Smooth muscle cell (in vitro differentiated cells): ENCODE measurements at regions not wholly inside any gene's neighbourhood (a gene's known extent, or its start where the extent isn't known, plus 50 kb on each side); places are given as distances from the start of the nearest gene placed in this dataset.

Experiments used
- DNase-seq: peaks from one replicate; lab custom pipeline; 2025; ENCODE audit not compliant: unreplicated experiment; lab: John Stamatoyannopoulos, UW
- H2AFZ ChIP-seq: fragments of 200-600 bp; sonication (generic); 2 replicates; pipeline ENCODE4 v1.6.0; 2016; ENCODE audit warnings: antibody characterized with exemption, low read depth, mild to moderate bottlenecking
- H3F3A ChIP-seq: fragments of 200-600 bp; sonication (generic); 2 replicates; pipeline ENCODE4 v1.6.0; 2017; ENCODE audit warnings: antibody characterized with exemption, low read depth
- H3K27ac ChIP-seq: fragments of 200-600 bp; sonication (generic); 2 replicates; pipeline ENCODE4 v1.5.1; 2016; ENCODE audit warnings: low read depth, mild to moderate bottlenecking
- H3K27me3 ChIP-seq: fragments of 200-600 bp; sonication (generic); 2 replicates; pipeline ENCODE4 v1.6.1; 2016; ENCODE audit warnings: low read depth, mild to moderate bottlenecking
- H3K36me3 ChIP-seq: fragments of 200-600 bp; sonication (generic); 2 replicates; pipeline ENCODE4 v1.5.1; 2016; ENCODE audit warnings: low read depth
- H3K4me1 ChIP-seq: fragments of 200-600 bp; sonication (generic); 2 replicates; pipeline ENCODE4 v1.5.1; 2016; ENCODE audit warnings: low read depth
- H3K4me2 ChIP-seq: fragments of 200-600 bp; sonication (generic); 2 replicates; pipeline ENCODE4 v1.6.0; 2016; ENCODE audit warnings: mild to moderate bottlenecking
- H3K4me3 ChIP-seq: fragments of 200-600 bp; sonication (generic); 2 replicates; pipeline ENCODE4 v1.5.1; 2016; ENCODE audit warnings: mild to moderate bottlenecking
- H3K79me2 ChIP-seq: fragments of 200-600 bp; sonication (generic); 2 replicates; pipeline ENCODE4 v1.6.0; 2016; ENCODE audit warnings: low read depth, mild to moderate bottlenecking
- H3K9ac ChIP-seq: fragments of 200-600 bp; sonication (generic); 2 replicates; pipeline ENCODE4 v1.6.0; 2016; ENCODE audit warnings: low read depth
- H3K9me3 ChIP-seq: fragments of 200-600 bp; sonication (generic); replicated peaks from 2 replicates; pipeline ENCODE4 v1.5.1; 2016; ENCODE audit warnings: low read depth
- H4K20me1 ChIP-seq: fragments of 200-600 bp; sonication (generic); 2 replicates; pipeline ENCODE4 v1.6.0; 2016; ENCODE audit warnings: low read depth
- WGBS: methylation state at CpG from one replicate; pipeline ENCODE4 v1.1.7; 2016; ENCODE audit warnings: low lambda C conversion rate; 5-methylcytosine and 5-hydroxymethylcytosine counted together
- TF ChIP-seq, protein P1 (sequence below): fragments of 200-600 bp; sonication (generic); IDR thresholded peaks from 2 replicates; pipeline ENCODE4 v1.5.1; 2017; ENCODE audit warnings: borderline replicate concordance, mild to moderate bottlenecking, antibody characterized with exemption; ENCODE audit not compliant: insufficient read depth, poor library complexity, severe bottlenecking

DNA sequence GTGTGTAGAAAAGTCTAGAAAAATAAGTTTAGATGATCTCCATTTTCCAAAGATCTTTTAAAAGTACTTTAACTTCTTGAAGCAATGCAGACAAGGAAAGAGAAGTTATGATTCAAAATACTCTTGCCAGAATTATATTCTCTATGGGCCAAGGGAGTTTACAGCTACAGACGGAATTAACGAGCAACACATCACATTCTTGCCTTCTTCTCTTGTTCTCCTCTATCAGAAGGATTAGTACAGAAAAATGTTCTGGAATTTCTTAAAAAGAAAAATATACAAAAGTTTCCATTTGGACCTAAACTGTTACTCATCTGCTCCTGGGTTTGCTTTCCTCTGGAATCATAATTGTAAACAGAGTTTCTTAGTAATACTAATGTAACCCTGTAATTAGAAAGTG lies 284.7 kb upstream of the HSF2 start:
- Histone ChIP-seq H3K9ac (no peak overlapping the region), H3K4me3 (no peak overlapping the region), H3K27ac (peak overlapping the region; percentile 35), H3K4me2 (peak overlapping the region; percentile 56), H3K36me3 (no peaks in the 10 kb centered on the region), H2AFZ (peak overlapping the region; percentile 84), H3K27me3 (no peaks in the 10 kb centered on the region), H3F3A (no peaks in the 10 kb centered on the region), H3K79me2 (no peaks in the 10 kb centered on the region), H3K9me3 (no peaks in the 10 kb centered on the region), H4K20me1 (no peaks in the 10 kb centered on the region), H3K4me1 (no peaks in the 10 kb centered on the region)
- TF ChIP-seq, protein P1, sequence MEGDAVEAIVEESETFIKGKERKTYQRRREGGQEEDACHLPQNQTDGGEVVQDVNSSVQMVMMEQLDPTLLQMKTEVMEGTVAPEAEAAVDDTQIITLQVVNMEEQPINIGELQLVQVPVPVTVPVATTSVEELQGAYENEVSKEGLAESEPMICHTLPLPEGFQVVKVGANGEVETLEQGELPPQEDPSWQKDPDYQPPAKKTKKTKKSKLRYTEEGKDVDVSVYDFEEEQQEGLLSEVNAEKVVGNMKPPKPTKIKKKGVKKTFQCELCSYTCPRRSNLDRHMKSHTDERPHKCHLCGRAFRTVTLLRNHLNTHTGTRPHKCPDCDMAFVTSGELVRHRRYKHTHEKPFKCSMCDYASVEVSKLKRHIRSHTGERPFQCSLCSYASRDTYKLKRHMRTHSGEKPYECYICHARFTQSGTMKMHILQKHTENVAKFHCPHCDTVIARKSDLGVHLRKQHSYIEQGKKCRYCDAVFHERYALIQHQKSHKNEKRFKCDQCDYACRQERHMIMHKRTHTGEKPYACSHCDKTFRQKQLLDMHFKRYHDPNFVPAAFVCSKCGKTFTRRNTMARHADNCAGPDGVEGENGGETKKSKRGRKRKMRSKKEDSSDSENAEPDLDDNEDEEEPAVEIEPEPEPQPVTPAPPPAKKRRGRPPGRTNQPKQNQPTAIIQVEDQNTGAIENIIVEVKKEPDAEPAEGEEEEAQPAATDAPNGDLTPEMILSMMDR: no peak
- no peak for DNase-seq
- WGBS: 25% methylated on average over 2 of the region's 2 CpGs

DNA sequence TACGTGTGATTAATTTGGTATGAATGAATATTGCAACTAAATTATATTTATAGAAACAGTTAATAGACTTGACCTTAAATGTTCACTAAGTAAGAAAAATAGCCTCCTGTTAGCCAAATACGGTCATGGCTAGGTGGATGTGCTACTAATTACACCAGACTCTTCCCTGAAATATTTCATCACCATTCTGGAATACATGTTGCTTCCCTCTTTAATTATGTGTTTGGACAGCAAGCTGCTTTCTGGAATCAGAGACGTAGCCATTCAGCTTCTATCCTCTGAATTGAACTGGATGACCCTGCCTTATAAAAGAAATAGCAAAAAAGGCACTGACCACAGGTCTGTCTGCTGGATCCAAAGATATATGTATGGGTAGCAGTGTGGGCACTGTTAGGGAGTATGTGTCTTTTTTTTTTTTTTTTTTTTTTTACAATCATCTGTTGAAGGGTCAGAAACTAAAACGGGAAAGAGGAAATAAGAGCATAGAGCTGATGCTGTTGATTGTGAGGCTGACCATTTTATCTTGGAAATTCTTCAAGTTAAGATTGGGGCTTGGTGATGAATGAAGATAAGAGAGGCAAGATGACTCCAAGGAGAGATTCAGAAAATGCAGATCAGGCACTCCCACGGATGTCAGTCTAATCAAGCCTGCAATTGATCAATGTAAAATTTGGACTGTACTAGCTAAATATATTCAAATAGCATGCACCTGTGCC lies 283.2 kb upstream of the HSF2 start:
- H3K9ac ChIP-seq: no peak overlapping the region
- H4K20me1 ChIP-seq: no peaks in the 10 kb centered on the region
- H3K36me3 ChIP-seq: no peaks in the 10 kb centered on the region
- H3K4me2 ChIP-seq: no peak overlapping the region
- no peaks in the 10 kb centered on the region for H3K9me3 ChIP-seq
- TF ChIP-seq, protein P1: no peak
- no peaks in the 10 kb centered on the region for H3K79me2 ChIP-seq
- no peaks in the 10 kb centered on the region for H3F3A ChIP-seq
- H3K4me3 ChIP-seq: no peak overlapping the region
- H3K4me1 ChIP-seq: no peaks in the 10 kb centered on the region
- H2AFZ ChIP-seq: no peak overlapping the region
- WGBS: 70% methylated on average over 5 of the region's 5 CpGs
- H3K27me3 ChIP-seq: no peaks in the 10 kb centered on the region
- no peak overlapping the region for H3K27ac ChIP-seq
- DNase-seq: no peak

DNA sequence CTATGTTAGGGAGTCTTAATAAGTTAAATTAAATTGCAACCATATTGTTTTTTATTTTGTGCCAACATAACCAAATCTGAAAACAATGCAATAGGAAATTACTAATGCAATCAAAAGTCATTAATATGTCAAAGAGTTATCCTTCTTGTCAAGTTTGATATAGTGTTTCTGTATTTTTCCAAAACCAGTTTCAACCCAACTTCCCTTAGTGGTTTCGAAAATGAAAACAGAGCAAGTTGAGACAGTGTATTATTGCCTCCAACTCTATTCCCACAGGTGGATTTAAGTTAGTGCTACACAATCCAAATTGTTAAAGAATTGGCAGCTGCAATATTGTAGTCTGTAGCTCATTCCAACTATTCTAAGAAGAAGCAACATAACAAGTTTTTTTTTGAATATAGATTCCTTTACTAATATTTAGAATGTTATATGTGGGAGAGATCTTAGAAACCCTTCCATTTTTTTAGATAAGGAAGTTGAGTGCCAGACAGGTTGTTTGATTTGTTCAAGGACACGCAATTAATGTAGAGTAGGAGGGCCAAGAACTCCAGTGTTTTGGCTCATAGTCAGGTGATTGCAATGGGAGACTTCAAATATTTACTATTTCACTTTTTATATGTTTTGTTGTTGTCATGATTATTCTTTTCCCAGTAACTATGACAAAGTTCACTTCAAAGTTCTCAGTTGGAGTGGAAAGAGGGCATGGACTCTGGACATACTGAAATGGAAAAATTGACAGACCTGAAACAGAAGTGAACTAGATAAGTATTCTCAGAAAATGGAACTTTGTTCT lies 282.4 kb upstream of the HSF2 start:
- no peak for DNase-seq
- no peaks in the 10 kb centered on the region for H3K4me1 ChIP-seq
- H3K4me2 ChIP-seq: no peak overlapping the region
- no peak overlapping the region for H3K9ac ChIP-seq
- H3K4me3 ChIP-seq: no peak overlapping the region
- TF ChIP-seq, protein P1: no peak
- no peaks in the 10 kb centered on the region for H3K79me2 ChIP-seq
- no peaks in the 10 kb centered on the region for H3K36me3 ChIP-seq
- H3K27me3 ChIP-seq: no peaks in the 10 kb centered on the region
- H3K9me3 ChIP-seq: no peaks in the 10 kb centered on the region
- no peak overlapping the region for H2AFZ ChIP-seq
- WGBS: 95% methylated on average over 2 of the region's 2 CpGs
- no peak overlapping the region for H3K27ac ChIP-seq
- H4K20me1 ChIP-seq: no peaks in the 10 kb centered on the region
- no peaks in the 10 kb centered on the region for H3F3A ChIP-seq
